AG10803 (cell line): ENCODE measurements at regions not wholly inside any gene's neighbourhood (a gene's known extent, or its start where the extent isn't known, plus 50 kb on each side); places are given as distances from the start of the nearest gene placed in this dataset.

Source experiments
- DNase-seq: peaks from one replicate; pipeline ENCODE4 v3.0.0; 2010; ENCODE audit warnings: low read depth
- H3K4me3 ChIP-seq: 2 replicates; pipeline ENCODE4 v1.5.1; 2011; ENCODE audit warnings: mild to moderate bottlenecking, low read length, control low read depth
- TF ChIP-seq, protein P1 (sequence below): conservative IDR thresholded peaks from 2 replicates; pipeline ENCODE4 v1.5.1; 2011; ENCODE audit warnings: mild to moderate bottlenecking, low read length, control low read depth, inconsistent platforms

- H3K4me3 ChIP-seq: no peak overlapping the region
- TF ChIP-seq, protein P1, sequence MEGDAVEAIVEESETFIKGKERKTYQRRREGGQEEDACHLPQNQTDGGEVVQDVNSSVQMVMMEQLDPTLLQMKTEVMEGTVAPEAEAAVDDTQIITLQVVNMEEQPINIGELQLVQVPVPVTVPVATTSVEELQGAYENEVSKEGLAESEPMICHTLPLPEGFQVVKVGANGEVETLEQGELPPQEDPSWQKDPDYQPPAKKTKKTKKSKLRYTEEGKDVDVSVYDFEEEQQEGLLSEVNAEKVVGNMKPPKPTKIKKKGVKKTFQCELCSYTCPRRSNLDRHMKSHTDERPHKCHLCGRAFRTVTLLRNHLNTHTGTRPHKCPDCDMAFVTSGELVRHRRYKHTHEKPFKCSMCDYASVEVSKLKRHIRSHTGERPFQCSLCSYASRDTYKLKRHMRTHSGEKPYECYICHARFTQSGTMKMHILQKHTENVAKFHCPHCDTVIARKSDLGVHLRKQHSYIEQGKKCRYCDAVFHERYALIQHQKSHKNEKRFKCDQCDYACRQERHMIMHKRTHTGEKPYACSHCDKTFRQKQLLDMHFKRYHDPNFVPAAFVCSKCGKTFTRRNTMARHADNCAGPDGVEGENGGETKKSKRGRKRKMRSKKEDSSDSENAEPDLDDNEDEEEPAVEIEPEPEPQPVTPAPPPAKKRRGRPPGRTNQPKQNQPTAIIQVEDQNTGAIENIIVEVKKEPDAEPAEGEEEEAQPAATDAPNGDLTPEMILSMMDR: no peak
- DNase-seq: no peak
These were observed 422.8 kb upstream of the ZMIZ1 start for GRCh38 chr10:78645975-78646374.

DNA sequence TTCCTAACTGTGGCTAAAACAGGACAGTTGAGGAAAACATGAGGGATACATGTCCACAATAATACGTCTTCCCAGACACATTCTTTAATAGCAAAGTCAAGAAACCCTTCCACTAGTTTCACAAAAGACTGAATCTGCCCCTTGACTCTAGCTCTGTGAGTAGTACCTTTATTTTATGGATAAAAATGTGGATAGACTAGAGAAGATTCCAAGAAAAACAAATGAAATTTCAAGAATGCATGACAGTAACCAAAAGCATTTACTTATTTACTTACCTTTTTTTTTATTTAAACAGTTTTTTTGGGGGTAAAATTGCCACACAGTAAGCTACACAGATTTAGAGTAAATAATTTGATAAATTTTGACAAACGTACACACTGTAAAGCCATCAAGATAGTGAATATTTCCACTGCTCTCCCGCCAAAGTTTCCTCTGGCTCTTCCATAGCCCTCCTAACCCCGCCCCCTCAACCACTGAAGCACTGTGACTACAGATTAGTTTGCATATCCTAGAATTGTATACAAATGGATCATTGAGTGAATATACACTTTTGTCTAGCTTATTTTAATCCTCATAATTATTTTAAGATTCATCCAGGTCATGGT is 420.4 kb upstream of the ZMIZ1 start:
- no peak overlapping the region for H3K4me3 ChIP-seq
- TF ChIP-seq, protein P1: no peak
- DNase-seq: peak; percentile 73

DNA sequence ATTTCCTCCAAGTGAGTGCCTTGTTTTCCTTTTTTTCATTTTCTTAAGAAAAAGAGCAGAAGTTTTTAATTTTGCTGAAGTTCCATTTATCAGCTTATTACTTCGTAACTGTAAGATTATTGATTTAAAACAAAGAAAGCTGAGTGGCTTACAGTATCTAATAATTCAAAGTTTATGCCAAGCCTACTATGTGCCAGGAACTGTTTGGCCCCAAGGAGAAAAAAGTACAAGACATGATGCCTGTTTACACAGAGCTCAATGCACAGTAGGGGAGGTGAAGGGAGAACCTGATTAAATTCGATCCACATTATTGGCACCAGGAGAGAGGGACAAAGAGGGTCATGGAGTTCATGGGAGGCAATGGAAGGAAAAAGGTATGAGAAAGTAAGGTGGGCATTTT is 419.3 kb upstream of the ZMIZ1 start:
- DNase-seq: no peak
- no peak overlapping the region for H3K4me3 ChIP-seq
- TF ChIP-seq, protein P1: no peak

DNA sequence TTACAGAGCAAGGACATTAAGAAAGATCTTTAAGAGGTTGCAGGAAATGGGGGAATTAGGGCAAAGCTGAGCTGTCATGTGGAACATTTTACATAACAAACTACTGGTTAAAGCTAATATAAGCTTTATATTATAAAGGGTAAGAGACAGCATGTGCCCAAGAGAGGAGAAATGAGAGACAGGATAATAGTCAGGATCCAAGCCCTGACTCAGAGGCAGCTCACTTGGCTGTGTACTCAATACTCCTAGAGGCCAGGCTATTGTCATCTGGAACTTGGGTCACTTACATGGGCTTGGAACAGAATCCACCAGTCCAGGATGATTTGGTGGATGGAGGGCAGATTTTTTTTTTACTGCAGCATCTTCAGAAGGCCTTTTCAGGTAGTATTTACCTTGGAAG is 418.6 kb upstream of the ZMIZ1 start:
- peak; percentile 27 for DNase-seq
- no peak overlapping the region for H3K4me3 ChIP-seq
- TF ChIP-seq, protein P1: peak; percentile 7; the same call in 1 of the 2 replicates

DNA sequence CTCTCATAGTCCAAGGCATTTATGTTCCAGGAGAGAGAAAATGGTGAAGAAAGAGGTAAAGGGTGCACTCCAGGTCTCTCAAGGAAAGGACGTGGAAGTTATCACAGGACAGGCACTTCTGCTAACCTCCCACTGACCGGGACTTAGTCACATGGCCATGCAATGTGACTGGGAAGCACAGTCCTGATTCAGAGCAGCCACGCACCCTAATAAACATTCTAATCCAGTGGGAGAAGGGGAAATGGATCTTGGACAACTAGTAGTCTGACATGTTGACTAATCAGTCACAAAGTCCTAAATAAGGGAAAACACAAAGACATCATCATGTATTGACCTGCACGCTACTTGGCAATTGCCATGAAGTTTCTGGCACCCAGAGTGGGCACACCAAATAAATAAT is 417.5 kb upstream of the ZMIZ1 start:
- no peak for DNase-seq
- no peak overlapping the region for H3K4me3 ChIP-seq
- TF ChIP-seq, protein P1: no peak

GRCh38 chr10:78653555-78653954 is 415.2 kb upstream of the ZMIZ1 start:
- no peak overlapping the region for H3K4me3 ChIP-seq
- no peak for DNase-seq
- TF ChIP-seq, protein P1: no peak

DNA sequence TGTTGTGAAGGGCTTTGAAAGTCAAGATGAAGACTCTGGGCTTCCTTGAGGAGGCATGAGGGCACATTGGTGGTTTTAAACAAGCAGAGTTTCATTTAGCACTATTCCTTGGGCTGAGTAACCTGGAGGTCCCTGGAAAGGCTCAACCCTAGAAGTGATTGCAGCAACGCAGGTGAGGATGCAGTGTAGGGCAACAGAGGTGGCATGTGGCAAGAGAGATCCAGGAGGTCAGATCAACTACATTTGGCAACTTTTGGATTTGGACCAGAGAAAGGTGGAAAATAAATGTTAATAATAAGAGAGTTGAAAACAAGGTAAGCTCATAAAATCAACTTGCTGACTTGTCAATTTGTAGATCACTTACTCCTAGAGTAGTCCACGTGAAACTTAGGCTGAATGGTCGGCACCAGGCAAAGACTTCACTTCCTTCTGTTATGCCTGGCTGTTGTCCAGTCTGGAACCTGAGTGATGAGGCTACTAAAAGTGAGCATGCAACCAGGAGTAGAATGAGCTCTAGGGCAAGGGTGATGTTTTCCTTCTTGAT is 414.6 kb upstream of the ZMIZ1 start:
- H3K4me3 ChIP-seq: no peak overlapping the region
- TF ChIP-seq, protein P1: no peak
- no peak for DNase-seq
